ENCODE measurements at regions not wholly inside any gene's neighbourhood (a gene's known extent, or its start where the extent isn't known, plus 50 kb on each side); places are given as distances from the start of the nearest gene placed in this dataset.

- no peaks in the 10 kb centered on the region for H3K9me3 Mint-ChIP-seq
- H3K36me3 Mint-ChIP-seq = no peaks in the 10 kb centered on the region
- intact Hi-C loops (cut with micrococcal nuclease) = loop anchor here (10.0 kb wide), 1 partner anchor 433 kb away; no protein-coding TSS in a partner anchor
- peak overlapping the region; percentile 78 for H3K4me3 Mint-ChIP-seq
- peaks cover 44% of the 10 kb centered on the region for H3K4me1 Mint-ChIP-seq (ENCODE audit: low read depth)
- DNase-seq = peak; percentile 78
- ChIA-PET POLR2A (interaction anchor here (1.0 to 1.2 kb wide), 2 partner anchors 53 to 71 kb away, joined by 4 read pairs; partner anchors contain the start of gene TNRC6C), CTCF (no interaction called here)
- peaks cover 3% of the 10 kb centered on the region for H3K27me3 Mint-ChIP-seq
- peak overlapping the region; percentile 38 for H3K27ac Mint-ChIP-seq
Observed at GRCh38 chr17:77887464-77888241, 70.8 kb upstream of the TNRC6C start.

GRCh38 chr17:77888242-77889134 is 70.0 kb upstream of the TNRC6C start:
- ChIA-PET POLR2A (interaction anchor here (1.0 kb wide), 1 partner anchor 70 kb away, joined by 4 read pairs; the partner anchor contains the start of gene TNRC6C), CTCF (interaction anchor here (0.7 kb wide), 1 partner anchor 231 kb away, joined by 5 read pairs; no protein-coding TSS in a partner anchor)
- intact Hi-C loops (cut with micrococcal nuclease) = loop anchor here (10.0 kb wide), 1 partner anchor 434 kb away; no protein-coding TSS in a partner anchor
- no peak for DNase-seq
- H3K4me3 Mint-ChIP-seq = peak overlapping the region; percentile 78
- H3K9me3 Mint-ChIP-seq = no peaks in the 10 kb centered on the region
- peaks cover 3% of the 10 kb centered on the region for H3K27me3 Mint-ChIP-seq
- H3K4me1 Mint-ChIP-seq (ENCODE audit: low read depth) = peaks cover 36% of the 10 kb centered on the region
- no peaks in the 10 kb centered on the region for H3K36me3 Mint-ChIP-seq
- H3K27ac Mint-ChIP-seq = peak overlapping the region; percentile 38

DNA sequence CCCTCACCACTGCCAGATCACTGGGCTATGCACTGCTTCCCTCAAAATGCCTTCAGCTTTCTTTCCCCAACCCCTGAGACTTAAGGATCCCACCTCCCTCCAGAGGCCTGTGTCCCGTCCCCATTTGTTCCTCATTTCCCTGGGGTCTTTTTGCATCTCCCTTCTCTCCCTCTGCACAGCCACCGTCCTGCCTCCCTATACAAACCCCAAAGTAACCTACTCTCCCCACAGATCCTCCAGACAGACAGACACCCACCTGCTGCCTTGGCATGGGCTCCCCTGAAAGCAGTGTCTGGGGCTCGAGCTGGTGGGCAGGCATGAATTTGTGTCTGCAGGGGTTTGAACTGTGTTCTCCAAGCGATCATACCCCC is 69.4 kb upstream of the TNRC6C start:
- DNase-seq = no peak
- Mint-ChIP-seq H3K4me1 (ENCODE audit: low read depth) (peaks cover 30% of the 10 kb centered on the region), H3K9me3 (no peaks in the 10 kb centered on the region), H3K27ac (no peak overlapping the region), H3K4me3 (no peak overlapping the region), H3K27me3 (peaks cover 3% of the 10 kb centered on the region), H3K36me3 (no peaks in the 10 kb centered on the region)
- ChIA-PET CTCF (no interaction called here), POLR2A (no interaction called here)
- intact Hi-C loops (cut with micrococcal nuclease) = loop anchor here (10.0 kb wide), 1 partner anchor 434 kb away; no protein-coding TSS in a partner anchor

DNA sequence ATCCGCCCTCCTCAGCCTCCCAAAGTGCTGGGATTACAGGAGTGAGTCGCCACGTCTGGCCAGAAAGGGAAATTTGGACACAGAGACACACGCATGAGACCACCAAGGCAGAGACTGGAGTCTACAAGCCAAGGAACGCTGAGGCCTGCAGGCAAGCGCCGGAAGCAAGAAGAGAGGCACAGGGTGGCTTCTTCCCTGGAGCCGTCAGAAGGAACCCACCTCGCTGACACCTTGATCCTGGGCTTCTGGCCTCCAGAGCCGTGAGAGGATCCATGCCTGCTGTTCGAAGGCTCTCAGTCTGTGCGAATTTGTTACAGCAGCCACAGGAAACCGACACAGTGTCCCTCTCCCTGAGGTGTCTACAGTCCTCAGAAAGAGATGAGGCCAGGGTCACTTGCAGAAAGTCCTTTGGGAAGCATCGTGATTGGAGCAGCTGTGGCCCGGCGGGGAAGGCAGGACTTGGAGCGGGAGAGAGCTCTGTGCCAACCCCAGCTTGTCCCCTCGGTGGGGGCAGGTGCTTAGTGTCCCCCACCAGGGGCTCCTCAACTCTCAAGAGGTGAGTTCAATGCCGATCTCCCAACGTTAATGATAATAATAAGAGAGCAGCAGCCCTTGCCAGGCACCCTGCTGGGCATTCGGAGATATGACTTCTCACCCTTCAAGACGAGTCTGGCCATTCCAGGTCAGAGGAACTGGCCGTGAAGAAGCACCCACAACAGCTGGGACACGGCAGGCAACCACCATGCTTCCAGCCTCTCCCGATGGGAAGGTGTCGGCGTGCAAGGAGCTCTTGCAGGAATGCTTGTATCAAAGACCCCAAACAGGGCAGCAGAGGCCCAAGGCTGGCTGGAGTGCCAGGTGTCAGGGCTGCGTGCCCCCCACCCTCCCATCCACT is 68.4 kb upstream of the TNRC6C start:
- DNase-seq = no peak
- Mint-ChIP-seq H3K9me3 (no peaks in the 10 kb centered on the region), H3K4me1 (ENCODE audit: low read depth) (peaks cover 26% of the 10 kb centered on the region), H3K27ac (peak overlapping the region; percentile 19), H3K27me3 (peaks cover 3% of the 10 kb centered on the region), H3K36me3 (no peaks in the 10 kb centered on the region), H3K4me3 (no peak overlapping the region)
- ChIA-PET CTCF (no interaction called here), POLR2A (no interaction called here)
- intact Hi-C loops (cut with micrococcal nuclease) = loop anchor here (10.0 kb wide), 1 partner anchor 435 kb away; no protein-coding TSS in a partner anchor

- Mint-ChIP-seq H3K4me1 (ENCODE audit: low read depth) (peaks cover 25% of the 10 kb centered on the region), H3K9me3 (no peaks in the 10 kb centered on the region)
- POLR2A ChIA-PET = no interaction called here
Observed at GRCh38 chr17:77890771-77891170, 67.7 kb upstream of the TNRC6C start.

GRCh38 chr17:77891602-77892001 is 66.9 kb upstream of the TNRC6C start:
- no peak overlapping the region for H3K4me3 Mint-ChIP-seq
- no peak for DNase-seq
- H3K9me3 Mint-ChIP-seq = no peaks in the 10 kb centered on the region
- peaks cover 16% of the 10 kb centered on the region for H3K4me1 Mint-ChIP-seq (ENCODE audit: low read depth)
- H3K27me3 Mint-ChIP-seq = peaks cover 3% of the 10 kb centered on the region
- intact Hi-C loops (cut with micrococcal nuclease) = no loop called here
- CTCF ChIA-PET = no interaction called here
- no peak overlapping the region for H3K27ac Mint-ChIP-seq
- POLR2A ChIA-PET = no interaction called here
- no peaks in the 10 kb centered on the region for H3K36me3 Mint-ChIP-seq

More at GRCh38 chr17:77890771-77891170, 67.7 kb upstream of the TNRC6C start:
- CTCF ChIA-PET = no interaction called here
- H3K4me3 Mint-ChIP-seq = no peak overlapping the region
- no peak for DNase-seq
- H3K36me3 Mint-ChIP-seq = no peaks in the 10 kb centered on the region
- H3K27ac Mint-ChIP-seq = peak overlapping the region; percentile 13
- peaks cover 3% of the 10 kb centered on the region for H3K27me3 Mint-ChIP-seq
- intact Hi-C loops (cut with micrococcal nuclease) = no loop called here

DNA sequence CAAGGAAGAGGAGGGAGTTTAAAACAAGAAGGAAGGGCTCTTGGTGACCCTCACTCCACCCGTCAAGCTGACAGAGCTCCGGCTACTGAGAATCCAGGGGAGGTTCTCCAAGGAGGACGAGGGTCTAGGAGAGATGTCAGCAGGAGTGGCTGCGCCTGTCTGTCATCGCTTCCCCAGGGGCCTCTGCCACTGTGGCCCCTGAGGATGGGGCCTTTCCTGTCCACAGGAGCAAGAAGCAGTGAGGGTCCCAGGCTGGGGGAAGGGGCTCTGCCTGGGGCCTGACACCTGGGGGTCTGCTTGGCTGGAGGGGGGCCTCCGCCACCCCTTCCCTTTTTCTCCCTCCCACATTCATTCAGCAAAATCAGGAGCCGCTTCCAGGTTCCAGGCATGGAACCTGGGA is 66.5 kb upstream of the TNRC6C start:
- H3K27me3 Mint-ChIP-seq = peaks cover 3% of the 10 kb centered on the region
- peaks cover 12% of the 10 kb centered on the region for H3K4me1 Mint-ChIP-seq (ENCODE audit: low read depth)
- POLR2A ChIA-PET = no interaction called here
- no peak overlapping the region for H3K27ac Mint-ChIP-seq
- no peaks in the 10 kb centered on the region for H3K9me3 Mint-ChIP-seq
- intact Hi-C loops (cut with micrococcal nuclease) = no loop called here
- DNase-seq = no peak
- H3K36me3 Mint-ChIP-seq = no peaks in the 10 kb centered on the region
- CTCF ChIA-PET = interaction anchor here (1.3 kb wide), 1 partner anchor 122 kb away, joined by 13 read pairs; no protein-coding TSS in a partner anchor
- no peak overlapping the region for H3K4me3 Mint-ChIP-seq

- Mint-ChIP-seq H3K9me3 (no peaks in the 10 kb centered on the region), H3K36me3 (no peaks in the 10 kb centered on the region), H3K27ac (no peak overlapping the region), H3K27me3 (peaks cover 3% of the 10 kb centered on the region), H3K4me1 (ENCODE audit: low read depth) (peaks cover 6% of the 10 kb centered on the region), H3K4me3 (no peak overlapping the region)
- intact Hi-C loops (cut with micrococcal nuclease) = no loop called here
- ChIA-PET POLR2A (no interaction called here), CTCF (interaction anchor here (0.6 to 1.3 kb wide), 2 partner anchors 16 to 121 kb away, joined by 3 to 13 read pairs; no protein-coding TSS in a partner anchor)
- peak; percentile 29 for DNase-seq
Observed at GRCh38 chr17:77892469-77893143, 65.9 kb upstream of the TNRC6C start.

GRCh38 chr17:77893144-77894044 is 65.1 kb upstream of the TNRC6C start:
- intact Hi-C loops (cut with micrococcal nuclease) = no loop called here
- ChIA-PET CTCF (interaction anchor here (0.6 to 1.3 kb wide), 2 partner anchors 15 to 120 kb away, joined by 3 to 13 read pairs; no protein-coding TSS in a partner anchor), POLR2A (no interaction called here)
- Mint-ChIP-seq H3K4me3 (no peak overlapping the region), H3K27me3 (peaks cover 3% of the 10 kb centered on the region), H3K4me1 (ENCODE audit: low read depth) (peaks cover under 1% of the 10 kb centered on the region), H3K27ac (no peak overlapping the region), H3K36me3 (no peaks in the 10 kb centered on the region), H3K9me3 (no peaks in the 10 kb centered on the region)
- no peak for DNase-seq

DNA sequence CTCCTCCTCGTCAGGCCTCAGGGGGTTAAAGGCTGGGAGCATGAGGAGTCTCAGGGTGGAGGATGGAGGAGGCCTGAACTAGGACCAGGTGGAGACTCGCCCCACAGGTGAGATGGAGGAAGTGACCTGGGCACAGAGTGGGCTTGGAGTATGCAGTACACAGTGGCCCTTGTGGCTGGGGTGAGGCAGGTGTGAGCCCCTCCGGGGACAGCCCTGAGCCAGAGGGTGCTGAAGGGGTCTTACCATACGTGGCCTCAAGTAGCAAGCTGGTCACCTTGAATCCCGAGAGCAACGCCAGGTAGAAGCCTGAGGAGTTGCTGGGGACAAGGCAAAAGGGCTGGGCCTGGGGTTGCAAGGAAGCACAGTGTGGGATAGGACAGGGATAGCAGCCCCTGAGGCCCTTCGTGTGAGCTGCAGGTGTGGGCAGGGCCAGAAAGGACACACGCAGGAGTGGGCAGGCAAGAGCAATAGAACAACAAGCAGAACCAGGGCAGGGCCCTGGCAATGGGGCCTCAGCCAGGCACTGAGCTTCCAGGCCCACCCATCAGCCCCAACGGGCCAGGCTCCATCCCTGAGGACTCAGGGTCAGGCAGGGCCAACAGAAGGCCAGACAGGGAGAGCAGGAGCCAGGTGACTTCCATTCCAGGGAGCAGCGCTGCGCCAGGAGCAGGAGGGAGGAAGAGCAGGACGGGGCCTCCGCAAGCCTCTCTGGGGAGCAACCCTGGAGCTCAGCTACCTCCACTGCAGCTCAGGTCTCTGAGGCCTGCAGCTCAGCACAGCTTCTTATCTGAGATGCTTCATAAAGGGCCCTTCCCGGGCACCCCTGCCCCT is 64.2 kb upstream of the TNRC6C start:
- Mint-ChIP-seq H3K9me3 (no peaks in the 10 kb centered on the region), H3K27ac (no peak overlapping the region), H3K36me3 (no peaks in the 10 kb centered on the region), H3K27me3 (no peaks in the 10 kb centered on the region), H3K4me3 (no peak overlapping the region), H3K4me1 (ENCODE audit: low read depth) (no peaks in the 10 kb centered on the region)
- ChIA-PET CTCF (interaction anchor here (1.1 kb wide), 2 partner anchors 10 to 126 kb away, joined by 3 read pairs; no protein-coding TSS in a partner anchor), POLR2A (no interaction called here)
- DNase-seq = no peak
- intact Hi-C loops (cut with micrococcal nuclease) = no loop called here
